GM12891 (cell line): ENCODE measurements at regions not wholly inside any gene's neighbourhood (a gene's known extent, or its start where the extent isn't known, plus 50 kb on each side); places are given as distances from the start of the nearest gene placed in this dataset.

Experiments
- PAX5 ChIP-seq: IDR thresholded peaks from 2 replicates; pipeline ENCODE4 v1.6.1; 2011; ENCODE audit warnings: low read length, moderate library complexity, mild to moderate bottlenecking; ENCODE audit not compliant: insufficient read depth, severe bottlenecking
- POLR2A ChIP-seq: IDR thresholded peaks from 2 replicates; pipeline ENCODE4 v1.6.1; 2011; ENCODE audit warnings: low read depth, low read length, control low read depth
- TAF1 ChIP-seq: IDR thresholded peaks from 2 replicates; pipeline ENCODE4 v1.6.1; 2011; ENCODE audit warnings: low read depth, low read length, control low read depth

DNA sequence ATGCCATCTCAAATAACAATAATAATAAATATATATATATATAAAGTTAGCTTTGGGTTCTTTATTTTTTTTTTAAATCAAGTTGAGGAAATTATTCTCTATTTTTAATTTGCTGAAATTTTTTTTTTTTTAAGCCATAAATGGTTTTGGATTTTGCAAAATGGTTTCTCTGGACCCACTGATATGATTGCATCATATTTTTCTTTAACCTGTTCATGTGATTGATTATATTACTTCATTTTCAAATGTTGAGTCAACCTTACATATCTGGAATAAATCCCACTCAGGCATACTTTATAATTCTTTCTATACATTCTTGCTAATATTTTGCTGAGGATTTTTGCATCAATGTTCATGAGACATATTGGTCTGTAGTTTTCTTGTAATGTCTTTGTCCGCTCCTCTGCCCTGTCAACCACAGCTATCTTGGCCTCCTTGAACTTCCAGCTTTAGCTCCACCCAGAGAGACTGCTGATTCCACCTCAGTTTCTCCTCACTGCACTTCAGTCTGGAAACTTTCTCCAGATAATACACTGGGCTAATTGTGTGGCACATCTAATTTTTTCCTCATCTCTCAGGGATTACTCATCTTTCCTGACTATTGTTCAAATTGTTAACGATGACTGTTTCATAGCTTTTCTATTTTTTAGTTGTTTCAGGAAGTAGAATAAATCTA is 160.9 kb upstream of the GIMD1 start:
- TF ChIP-seq POLR2A (no peak), TAF1 (no peak), PAX5 (no peak)
